K562 (cell line): ENCODE measurements at regions not wholly inside any gene's neighbourhood (a gene's known extent, or its start where the extent isn't known, plus 50 kb on each side); places are given as distances from the start of the nearest gene placed in this dataset.

Experiments
- BRF1 ChIP-seq: IDR thresholded peaks from 3 replicates; pipeline ENCODE4 v1.6.1; 2011; ENCODE audit warnings: borderline replicate concordance, mild to moderate bottlenecking; ENCODE audit not compliant: insufficient read length; ENCODE audit errors: extremely low read depth
- CBX5 ChIP-seq: IDR thresholded peaks from 2 replicates; pipeline ENCODE4 v1.6.1; 2014; ENCODE audit warnings: low read depth, borderline replicate concordance
- CREB1 ChIP-seq, 2 experiments: sonication (generic) in 1 of 2; formaldehyde crosslinking in 1 of 2; IDR thresholded peaks; 2 replicates each; pipeline versions ENCODE4 v1.6.1 to v1.8.0; 2012 to 2022; ENCODE audit warnings: inconsistent platforms in 1 of 2, mild to moderate bottlenecking in 1 of 2, missing genetic modification reagents in 1 of 2, moderate library complexity in 1 of 2
- HNRNPUL1 ChIP-seq: fragments of 200-400 bp; formaldehyde crosslinking; IDR thresholded peaks from 2 replicates; pipeline ENCODE4 v1.6.1; 2017; ENCODE audit warnings: low read length
- NFIC ChIP-seq: fragments of 450-650 bp; IDR thresholded peaks from 2 replicates; pipeline ENCODE4 v1.6.1; 2017; ENCODE audit warnings: mild to moderate bottlenecking, inconsistent platforms
- POLR2A ChIP-seq: fragments of 450-650 bp; conservative IDR thresholded peaks from 2 replicates; pipeline ENCODE4 v1.6.1; 2016
- SMC3 ChIP-seq: conservative IDR thresholded peaks from 2 replicates; pipeline ENCODE4 v1.6.1; 2011; ENCODE audit warnings: low read depth, low read length, improper control_type of control experiment; ENCODE audit not compliant: insufficient read depth
- SP1 ChIP-seq: sonication (generic); formaldehyde crosslinking; IDR thresholded peaks from 2 replicates; pipeline ENCODE4 v1.8.1; 2022; ENCODE audit warnings: mild to moderate bottlenecking, missing genetic modification reagents
- TCF7L2 ChIP-seq: fragments of 150-350 bp; IDR thresholded peaks from 2 replicates; pipeline ENCODE4 v1.6.1; 2016; ENCODE audit warnings: low read depth, mild to moderate bottlenecking, low read length, moderate library complexity
- TF ChIP-seq, protein P1 (sequence below), 3 experiments: IDR thresholded peaks in 2 of 3; conservative IDR thresholded peaks in 1 of 3; 2 replicates each; pipeline ENCODE4 v1.5.1; 2011 to 2012; ENCODE audit warnings: low read length in 3 of 3, mild to moderate bottlenecking in 3 of 3, control low read depth in 2 of 3, improper control_type of control experiment in 1 of 3, inconsistent platforms in 1 of 3, low read depth in 1 of 3, mixed read lengths in 1 of 3, moderate library complexity in 1 of 3; ENCODE audit not compliant: insufficient read depth in 2 of 3

DNA sequence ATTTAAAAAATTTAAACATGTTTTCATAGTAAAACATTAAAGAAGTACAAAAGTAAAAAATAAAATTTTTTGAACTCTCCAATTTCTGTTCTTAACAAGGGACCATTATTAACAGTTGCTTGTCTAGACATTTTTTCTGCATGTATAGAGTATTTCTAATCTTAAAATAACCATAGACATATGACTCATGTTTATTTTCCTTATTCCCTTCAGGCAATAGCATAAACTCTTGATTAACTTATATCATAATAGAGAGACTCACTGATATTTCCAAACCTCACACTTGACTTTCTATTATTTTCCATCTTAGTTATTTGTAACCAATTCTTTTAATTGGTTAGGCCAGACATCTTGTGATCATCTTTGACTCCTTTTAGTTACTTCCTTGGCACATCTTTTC, 325.6 kb upstream of the SOX14 start:
- TF ChIP-seq NFIC (no peak), HNRNPUL1 (no peak), CBX5 (no peak), SP1 (no peak), POLR2A (no peak), CREB1 (IDR thresholded peaks at IDR 0.05) (no peak), CREB1 (CRISPR knock-in tag; IDR thresholded peaks at IDR 0.05) (no peak), SMC3 (no peak), TCF7L2 (no peak), BRF1 (no peak)
- TF ChIP-seq, protein P1, sequence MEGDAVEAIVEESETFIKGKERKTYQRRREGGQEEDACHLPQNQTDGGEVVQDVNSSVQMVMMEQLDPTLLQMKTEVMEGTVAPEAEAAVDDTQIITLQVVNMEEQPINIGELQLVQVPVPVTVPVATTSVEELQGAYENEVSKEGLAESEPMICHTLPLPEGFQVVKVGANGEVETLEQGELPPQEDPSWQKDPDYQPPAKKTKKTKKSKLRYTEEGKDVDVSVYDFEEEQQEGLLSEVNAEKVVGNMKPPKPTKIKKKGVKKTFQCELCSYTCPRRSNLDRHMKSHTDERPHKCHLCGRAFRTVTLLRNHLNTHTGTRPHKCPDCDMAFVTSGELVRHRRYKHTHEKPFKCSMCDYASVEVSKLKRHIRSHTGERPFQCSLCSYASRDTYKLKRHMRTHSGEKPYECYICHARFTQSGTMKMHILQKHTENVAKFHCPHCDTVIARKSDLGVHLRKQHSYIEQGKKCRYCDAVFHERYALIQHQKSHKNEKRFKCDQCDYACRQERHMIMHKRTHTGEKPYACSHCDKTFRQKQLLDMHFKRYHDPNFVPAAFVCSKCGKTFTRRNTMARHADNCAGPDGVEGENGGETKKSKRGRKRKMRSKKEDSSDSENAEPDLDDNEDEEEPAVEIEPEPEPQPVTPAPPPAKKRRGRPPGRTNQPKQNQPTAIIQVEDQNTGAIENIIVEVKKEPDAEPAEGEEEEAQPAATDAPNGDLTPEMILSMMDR (IDR thresholded peaks at IDR 0.05 in 2 of 3, conservative IDR thresholded peaks at IDR 0.05 in 1 of 3; ENCODE audit: insufficient read depth in 2 of 3, low read depth in 1 of 3, low read length in 3 of 3), result no peak
